A549 (cell line): ENCODE measurements at regions not wholly inside any gene's neighbourhood (a gene's known extent, or its start where the extent isn't known, plus 50 kb on each side); places are given as distances from the start of the nearest gene placed in this dataset.

Experiments
- CBX8 ChIP-seq: fragments of 200-600 bp; sonication (generic); IDR thresholded peaks from 2 replicates; pipeline ENCODE4 v1.6.1; 2016
- CTCF ChIP-seq: fragments of >200 bp; sonication (Bioruptor Twin); formaldehyde crosslinking; IDR thresholded peaks from 3 replicates; pipeline ENCODE4 v1.5.1; 2016
- JUNB ChIP-seq: fragments of >200 bp; sonication (Bioruptor Twin); formaldehyde crosslinking; IDR thresholded peaks from 2 replicates; pipeline ENCODE4 v1.6.1; 2016
- MAX ChIP-seq: IDR thresholded peaks from 2 replicates; pipeline ENCODE4 v1.6.1; 2012
- REST ChIP-seq: fragments of 200-600 bp; sonication (generic); IDR thresholded peaks from 2 replicates; pipeline ENCODE4 v1.6.1; 2016; ENCODE audit warnings: antibody characterized with exemption, mild to moderate bottlenecking, moderate library complexity
- ZC3H11A ChIP-seq: fragments of 450-650 bp; IDR thresholded peaks from 2 replicates; pipeline ENCODE4 v1.6.1; 2014; ENCODE audit warnings: antibody characterized with exemption, mild to moderate bottlenecking
- ZFP36 ChIP-seq: fragments of 450-650 bp; IDR thresholded peaks from 2 replicates; pipeline ENCODE4 v1.6.1; 2014; ENCODE audit warnings: borderline replicate concordance; ENCODE audit not compliant: partially characterized antibody

- TF ChIP-seq JUNB (no peak), CTCF (no peak), MAX (no peak), ZC3H11A (no peak), CBX8 (no peak), REST (no peak), ZFP36 (no peak)
Observed at GRCh38 chr2:199040522-199040921, 417.2 kb downstream of the SATB2 start.
